GM23248 (cell line): ENCODE measurements at regions not wholly inside any gene's neighbourhood (a gene's known extent, or its start where the extent isn't known, plus 50 kb on each side); places are given as distances from the start of the nearest gene placed in this dataset.

Experiments used
- DNase-seq: peaks from one replicate; pipeline ENCODE4 v3.0.0-alpha.2; 2015
- H2AFZ ChIP-seq: fragments of 200-600 bp; sonication (generic); 2 replicates; pipeline ENCODE4 v1.6.1; 2016; ENCODE audit warnings: antibody characterized with exemption
- H3F3A ChIP-seq: fragments of 200-600 bp; sonication (generic); 2 replicates; pipeline ENCODE4 v1.6.1; 2016; ENCODE audit warnings: mild to moderate bottlenecking, antibody characterized with exemption, mixed run types; ENCODE audit not compliant: insufficient read depth
- H3K27ac ChIP-seq: fragments of 200-600 bp; sonication (generic); 2 replicates; pipeline ENCODE4 v1.5.1; 2016; ENCODE audit warnings: mild to moderate bottlenecking
- H3K27me3 ChIP-seq: fragments of 200-600 bp; sonication (generic); replicated peaks from 2 replicates; pipeline ENCODE4 v1.6.1; 2016; ENCODE audit warnings: mild to moderate bottlenecking; ENCODE audit not compliant: insufficient read depth
- H3K36me3 ChIP-seq: fragments of 200-600 bp; sonication (generic); 2 replicates; pipeline ENCODE4 v1.6.1; 2016; ENCODE audit warnings: low read depth, mild to moderate bottlenecking
- H3K4me1 ChIP-seq: fragments of 200-600 bp; sonication (generic); 2 replicates; pipeline ENCODE4 v1.6.1; 2016; ENCODE audit warnings: mild to moderate bottlenecking; ENCODE audit not compliant: insufficient read depth
- H3K4me2 ChIP-seq: fragments of 200-600 bp; sonication (generic); one replicate; pipeline ENCODE4 v1.6.1; 2016; ENCODE audit warnings: mild to moderate bottlenecking; ENCODE audit not compliant: unreplicated experiment
- H3K4me3 ChIP-seq: fragments of 200-600 bp; sonication (generic); 2 replicates; pipeline ENCODE4 v1.5.1; 2016; ENCODE audit warnings: mild to moderate bottlenecking
- H3K79me2 ChIP-seq: fragments of 200-600 bp; sonication (generic); 2 replicates; pipeline ENCODE4 v1.6.1; 2016; ENCODE audit warnings: mild to moderate bottlenecking; ENCODE audit not compliant: insufficient read depth
- H3K9ac ChIP-seq: fragments of 200-600 bp; sonication (generic); 2 replicates; pipeline ENCODE4 v1.6.1; 2016; ENCODE audit warnings: mild to moderate bottlenecking
- H3K9me2 ChIP-seq: fragments of 200-600 bp; sonication (generic); 2 replicates; pipeline ENCODE4 v1.6.1; 2016; ENCODE audit warnings: mixed run types, mild to moderate bottlenecking, moderate library complexity; ENCODE audit not compliant: insufficient read depth
- H3K9me3 ChIP-seq: fragments of 200-600 bp; sonication (generic); one replicate; pipeline ENCODE4 v1.6.1; 2017; ENCODE audit warnings: low read depth
- H4K20me1 ChIP-seq: fragments of 200-600 bp; sonication (generic); 2 replicates; pipeline ENCODE4 v1.6.0; 2016; ENCODE audit not compliant: insufficient read depth
- EZH2 ChIP-seq: fragments of 200-600 bp; sonication (generic); IDR thresholded peaks from 2 replicates; pipeline ENCODE4 v1.6.1; 2018; ENCODE audit warnings: antibody characterized with exemption, mild to moderate bottlenecking; ENCODE audit not compliant: insufficient read depth, poor library complexity, severe bottlenecking
- EZH2phosphoT487 ChIP-seq: fragments of 200-600 bp; sonication (generic); IDR thresholded peaks from 2 replicates; pipeline ENCODE4 v1.6.1; 2018; ENCODE audit warnings: antibody characterized with exemption, moderate library complexity, mild to moderate bottlenecking, low read depth; ENCODE audit not compliant: insufficient read depth
- WGBS, 2 experiments: methylation state at CpG; one replicate each; pipeline ENCODE4 v1.1.6; 2015 to 2017; ENCODE audit warnings: low lambda C conversion rate in 2 of 2, low coverage in 1 of 2; ENCODE audit errors: missing lambda C conversion rate in 2 of 2; 5-methylcytosine and 5-hydroxymethylcytosine counted together
- in situ Hi-C: fragments of 300-500 bp; cut with MboI; formaldehyde crosslinking; loops from 2 replicates; pipeline ENCODE4 v1.15.0; 2020

GRCh38 chr16:55077266-55077665 is 146.6 kb downstream of the IRX5 start:
- no peaks in the 10 kb centered on the region for H3K9me2 ChIP-seq
- H3K9me3 ChIP-seq = no peaks in the 10 kb centered on the region
- no peaks in the 10 kb centered on the region for H3F3A ChIP-seq
- H3K4me2 ChIP-seq = no peak overlapping the region
- 28 to 30% methylated on average over 4 of the region's 4 CpGs for WGBS, 2 experiments
- no peaks in the 10 kb centered on the region for H3K36me3 ChIP-seq
- no peaks in the 10 kb centered on the region; the same call in 1 of the 2 replicates for H3K27me3 ChIP-seq
- no peak overlapping the region for H3K9ac ChIP-seq
- DNase-seq = peak; percentile 42
- no peaks in the 10 kb centered on the region for H4K20me1 ChIP-seq
- H2AFZ ChIP-seq = no peak overlapping the region
- no peaks in the 10 kb centered on the region for H3K4me1 ChIP-seq
- no peak overlapping the region for H3K4me3 ChIP-seq
- in situ Hi-C loops = no loop called here
- no peak for TF ChIP-seq EZH2phosphoT487
- H3K79me2 ChIP-seq = no peaks in the 10 kb centered on the region
- no peak overlapping the region for H3K27ac ChIP-seq

GRCh38 chr16:55078153-55078552 is 147.5 kb downstream of the IRX5 start:
- Histone ChIP-seq H3K9me3 (no peaks in the 10 kb centered on the region), H3K79me2 (no peaks in the 10 kb centered on the region), H2AFZ (no peak overlapping the region), H4K20me1 (no peaks in the 10 kb centered on the region), H3K36me3 (no peaks in the 10 kb centered on the region), H3K4me1 (no peaks in the 10 kb centered on the region), H3F3A (no peaks in the 10 kb centered on the region), H3K27ac (no peak overlapping the region), H3K4me3 (no peak overlapping the region), H3K4me2 (no peak overlapping the region), H3K9ac (no peak overlapping the region), H3K27me3 (peaks cover 6% of the 10 kb centered on the region), H3K9me2 (no peaks in the 10 kb centered on the region)
- DNase-seq = no peak
- in situ Hi-C loops = no loop called here
- no peak for TF ChIP-seq EZH2
- no peak for TF ChIP-seq EZH2phosphoT487
- WGBS, 2 experiments = 62 to 68% methylated on average over 5 of the region's 5 CpGs

GRCh38 chr16:55078699-55079410 is 148.2 kb downstream of the IRX5 start:
- Histone ChIP-seq H3K9me3 (no peaks in the 10 kb centered on the region), H3K4me2 (no peak overlapping the region), H3K36me3 (no peaks in the 10 kb centered on the region), H3K27ac (no peak overlapping the region), H3K27me3 (peaks cover 6% of the 10 kb centered on the region), H3K9ac (no peak overlapping the region), H3K79me2 (no peaks in the 10 kb centered on the region), H4K20me1 (no peaks in the 10 kb centered on the region), H2AFZ (no peak overlapping the region), H3K9me2 (no peaks in the 10 kb centered on the region), H3K4me3 (no peak overlapping the region), H3F3A (no peaks in the 10 kb centered on the region), H3K4me1 (no peaks in the 10 kb centered on the region)
- no peak for DNase-seq
- 57 to 71% methylated on average over 8 of the region's 8 CpGs for WGBS, 2 experiments
- TF ChIP-seq EZH2phosphoT487 (no peak), EZH2 (no peak)
- in situ Hi-C loops = no loop called here

- no peaks in the 10 kb centered on the region for H3K9me2 ChIP-seq
- WGBS, 2 experiments = 25% methylated on average over 16 of the region's 16 CpGs
- no peak overlapping the region for H3K4me2 ChIP-seq
- H3K9ac ChIP-seq = no peak overlapping the region
- no peaks in the 10 kb centered on the region for H3K36me3 ChIP-seq
- no peaks in the 10 kb centered on the region for H3K79me2 ChIP-seq
- TF ChIP-seq EZH2 = no peak
- no peak for TF ChIP-seq EZH2phosphoT487
- peaks cover 6% of the 10 kb centered on the region for H3K27me3 ChIP-seq
- no peak overlapping the region for H3K4me3 ChIP-seq
- no peak overlapping the region for H2AFZ ChIP-seq
- no peaks in the 10 kb centered on the region for H3F3A ChIP-seq
- H3K4me1 ChIP-seq = no peaks in the 10 kb centered on the region
- H4K20me1 ChIP-seq = no peaks in the 10 kb centered on the region
- no peak for DNase-seq
- H3K9me3 ChIP-seq = no peaks in the 10 kb centered on the region
- H3K27ac ChIP-seq = no peak overlapping the region
- in situ Hi-C loops = no loop called here
Observed at GRCh38 chr16:55081622-55082590, 151.2 kb downstream of the IRX5 start.
